HG03159 (cell line): ENCODE measurements at regions not wholly inside any gene's neighbourhood (a gene's known extent, or its start where the extent isn't known, plus 50 kb on each side); places are given as distances from the start of the nearest gene placed in this dataset.

Source experiments
- ATAC-seq: cut with Tn5 transposase; IDR thresholded peaks from one replicate; pipeline ENCODE4 v1.9.1; 2021; ENCODE audit warnings: mild to moderate bottlenecking, moderate library complexity; ENCODE audit not compliant: unreplicated experiment

DNA sequence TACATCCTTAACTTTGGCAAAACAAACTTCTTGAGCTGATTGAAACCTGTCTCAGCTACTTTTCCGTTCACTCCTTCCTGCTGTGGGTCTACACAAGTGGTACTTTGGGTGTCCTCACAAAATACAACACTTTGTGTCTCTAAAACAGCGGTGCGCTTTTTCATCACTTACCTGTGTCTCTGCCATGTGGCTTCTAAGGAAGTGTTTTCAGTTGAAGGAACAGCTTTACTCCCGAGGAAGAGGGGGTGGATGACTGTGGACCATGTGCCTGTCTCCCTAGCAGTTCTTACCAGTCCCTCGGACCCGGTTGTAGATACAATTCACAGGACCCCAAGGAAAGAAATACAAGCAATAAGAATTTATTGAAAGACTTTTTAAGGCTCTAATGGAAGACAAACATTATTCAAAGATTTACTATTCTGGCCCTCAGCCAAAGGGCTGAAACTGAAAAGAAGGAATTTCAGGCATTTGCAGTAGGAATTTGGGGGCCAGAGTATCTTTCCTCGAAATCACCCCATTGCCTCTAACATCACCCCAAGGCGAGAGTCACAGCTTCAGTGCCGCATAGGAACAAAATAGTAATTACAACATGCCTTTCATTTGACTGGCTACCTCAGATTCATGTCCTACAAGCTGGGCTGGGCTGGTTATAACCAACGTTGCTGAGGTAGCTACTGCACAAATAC is 246.3 kb downstream of the ACTR3B start:
- no peak for ATAC-seq

DNA sequence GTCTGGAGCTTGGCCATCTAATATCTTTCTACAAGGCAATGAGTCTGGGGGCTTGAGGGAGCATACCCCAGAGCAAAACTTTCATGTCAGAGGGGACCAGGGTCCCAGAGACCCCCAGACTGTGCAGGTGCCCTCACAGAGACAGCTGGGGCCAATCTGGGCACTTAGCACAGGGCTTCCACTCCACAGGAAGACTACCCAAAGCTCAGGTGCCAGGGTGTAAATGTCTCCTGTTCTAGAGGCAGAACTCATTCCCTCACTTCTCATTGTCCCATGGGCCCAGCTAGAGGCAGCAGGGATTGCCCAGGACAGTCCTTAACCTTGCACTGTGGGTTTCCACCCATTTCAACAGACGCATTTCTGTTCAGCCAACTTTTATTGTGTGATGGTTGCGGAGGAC is 246.9 kb downstream of the ACTR3B start:
- no peak for ATAC-seq

DNA sequence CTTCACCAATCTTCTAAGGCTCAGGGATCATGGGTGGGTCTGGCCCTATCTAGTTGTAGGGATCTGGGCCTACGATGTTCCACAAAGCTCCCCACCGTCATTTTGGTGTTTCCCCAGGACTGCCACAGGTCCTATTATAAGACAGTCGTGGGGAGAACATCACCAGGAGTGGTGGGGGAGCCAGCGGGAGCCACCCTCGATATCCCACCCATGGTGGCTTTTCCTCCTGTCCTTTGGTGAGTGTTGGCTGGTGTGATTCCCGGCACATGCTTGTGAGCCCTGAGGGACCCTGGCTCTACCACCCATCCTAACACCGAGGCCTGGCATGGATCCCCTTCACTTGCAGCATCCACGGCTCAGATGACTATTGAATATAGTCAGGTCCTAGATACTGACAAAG is 247.4 kb downstream of the ACTR3B start:
- ATAC-seq, result no peak

DNA sequence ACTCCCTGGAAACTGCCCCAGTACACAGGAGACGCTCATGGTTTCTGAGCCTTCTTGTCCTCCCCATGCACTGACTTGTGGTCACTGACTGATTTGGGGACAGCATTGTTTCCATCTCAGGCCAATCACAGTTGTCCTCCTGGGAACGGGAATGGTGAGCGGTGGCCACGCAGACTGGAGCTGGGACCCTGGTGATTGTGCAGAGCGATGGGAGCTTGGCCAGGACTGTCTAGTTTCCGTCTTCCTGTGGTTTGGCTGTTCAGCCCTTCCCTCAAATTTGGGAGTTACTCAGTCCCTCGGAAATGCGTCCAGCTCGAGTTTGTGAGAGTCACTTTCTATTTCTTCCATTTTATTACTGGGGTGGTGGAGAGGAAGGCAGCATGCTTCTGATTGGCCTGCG is 250.9 kb downstream of the ACTR3B start:
- no peak for ATAC-seq

DNA sequence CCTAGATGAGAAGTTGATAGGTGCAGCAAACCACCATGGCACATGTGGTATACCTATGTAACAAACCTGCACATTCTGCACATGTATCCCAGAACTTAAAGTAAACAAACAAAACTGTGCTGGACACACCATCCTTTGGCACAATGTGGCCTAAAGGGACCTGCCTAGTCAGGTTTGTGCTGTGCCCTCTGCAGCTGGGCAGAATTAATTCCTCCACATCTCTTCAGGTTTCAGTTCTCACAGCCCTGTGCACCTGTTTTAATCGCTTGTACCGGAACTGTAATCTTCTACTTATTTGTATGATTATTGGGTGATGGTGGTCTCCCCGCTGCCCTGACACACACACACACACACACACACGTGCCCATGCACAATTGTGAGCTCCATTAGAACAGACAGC is 252.7 kb downstream of the ACTR3B start:
- no peak for ATAC-seq

DNA sequence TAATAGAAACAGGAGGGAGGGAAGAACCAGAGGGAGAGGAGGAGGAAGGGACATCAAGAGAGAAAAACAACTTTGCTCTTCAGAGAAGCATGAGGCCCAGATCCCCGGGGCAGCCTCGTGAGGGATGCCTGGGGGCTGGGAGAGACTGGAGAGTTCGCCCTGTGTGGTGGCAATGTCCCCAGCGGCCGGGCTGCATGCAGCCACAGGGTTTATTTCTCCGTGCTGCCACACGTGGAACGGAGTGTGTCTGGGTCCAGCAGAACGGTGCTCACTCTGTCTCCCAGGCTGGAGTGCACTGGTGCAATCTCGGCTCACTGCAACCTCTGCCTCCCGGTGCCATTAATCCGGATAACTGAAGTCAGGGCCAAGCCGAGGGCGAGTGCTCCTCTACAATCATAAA is 257.7 kb downstream of the ACTR3B start:
- ATAC-seq, result no peak

DNA sequence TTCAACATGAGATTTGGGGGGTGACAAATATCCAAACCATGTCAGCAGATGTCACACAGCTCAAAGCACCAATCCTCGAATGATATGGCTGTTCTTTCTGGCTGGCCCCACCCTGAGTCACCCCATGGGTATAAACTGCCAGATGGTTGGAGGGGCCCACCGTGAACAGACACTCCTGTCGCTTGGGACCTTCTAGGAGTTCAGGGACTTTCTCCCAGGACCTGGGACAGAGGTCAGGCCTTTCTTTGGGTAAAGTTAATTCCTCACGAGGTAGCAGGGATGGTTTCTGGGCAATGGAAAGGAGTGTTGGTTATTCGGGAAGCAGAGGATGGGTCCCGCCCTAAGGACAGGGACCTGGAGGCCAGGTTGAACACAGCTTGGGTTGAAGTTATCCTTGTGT is 262.0 kb downstream of the ACTR3B start:
- no peak for ATAC-seq

DNA sequence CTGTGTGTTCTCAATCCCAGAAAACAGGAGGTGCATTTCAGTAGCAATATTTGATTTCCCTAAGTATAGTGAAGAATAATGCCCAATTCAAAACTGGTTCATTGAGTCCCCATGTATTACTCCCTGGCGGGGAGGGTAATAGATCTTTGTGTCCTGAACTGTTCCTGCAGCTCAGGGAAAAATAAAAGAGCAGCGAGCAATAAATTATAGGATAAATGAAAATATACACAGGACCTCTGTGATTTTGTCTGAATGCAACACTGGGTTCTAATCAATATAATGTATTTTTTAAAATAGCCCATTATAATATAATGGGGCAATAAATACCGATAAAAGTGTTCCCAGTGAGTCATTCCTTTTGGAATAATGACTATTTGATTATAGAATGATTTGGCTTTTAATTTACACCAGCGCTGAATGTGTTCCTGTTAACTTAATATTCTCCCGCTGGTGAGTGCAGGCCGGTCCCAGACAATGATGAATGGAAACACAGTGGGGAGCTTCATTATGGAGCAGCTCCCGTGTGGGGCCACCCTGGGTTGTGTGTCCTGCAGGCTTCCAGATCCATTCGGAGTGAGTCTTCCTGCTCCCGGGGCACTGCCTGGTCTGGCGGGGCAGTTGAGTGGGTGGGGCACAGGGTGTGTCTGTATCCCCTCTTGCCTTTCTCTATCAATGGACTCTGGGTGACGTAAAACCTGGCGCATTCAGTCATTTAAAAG is 263.1 kb downstream of the ACTR3B start:
- no peak for ATAC-seq

DNA sequence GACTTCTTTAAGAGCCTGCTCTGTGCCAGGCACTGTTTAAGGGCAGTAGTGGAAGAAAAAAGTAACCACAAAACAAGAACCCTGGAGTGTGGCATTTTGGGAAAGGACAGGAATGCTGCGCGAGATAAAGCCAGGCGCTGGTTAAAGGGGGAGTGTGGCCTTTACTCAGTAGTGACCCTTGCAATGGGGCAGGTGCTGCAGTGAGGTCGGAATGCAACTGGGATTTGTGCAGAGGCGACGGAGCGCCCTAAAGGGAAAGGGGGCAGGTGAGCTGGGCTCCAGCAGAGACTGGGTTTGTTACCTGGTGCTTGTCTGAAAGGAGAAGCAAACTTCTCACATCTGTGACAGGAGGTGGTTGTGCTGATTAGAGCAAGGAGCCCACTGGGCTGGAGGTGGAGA is 263.6 kb downstream of the ACTR3B start:
- ATAC-seq, result no peak

DNA sequence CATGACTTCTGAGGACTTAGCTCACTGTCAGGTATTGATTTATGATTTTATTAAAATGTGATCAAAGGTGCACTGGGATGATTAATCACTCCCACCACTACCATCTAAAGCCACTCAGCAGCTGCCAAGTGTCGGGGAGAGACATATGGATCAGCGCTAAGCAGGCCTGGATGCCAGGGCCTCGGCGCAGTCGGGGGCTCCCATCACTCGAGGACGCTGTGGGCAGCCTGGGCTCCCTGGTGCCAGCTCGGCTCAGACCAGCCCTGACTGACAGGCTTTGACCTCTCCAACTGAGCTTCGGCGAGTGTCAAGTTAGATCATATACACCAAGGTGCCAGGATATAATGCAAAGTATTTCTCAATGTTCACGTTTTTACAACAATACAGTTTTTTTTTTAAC is 267.7 kb downstream of the ACTR3B start:
- ATAC-seq, result no peak

DNA sequence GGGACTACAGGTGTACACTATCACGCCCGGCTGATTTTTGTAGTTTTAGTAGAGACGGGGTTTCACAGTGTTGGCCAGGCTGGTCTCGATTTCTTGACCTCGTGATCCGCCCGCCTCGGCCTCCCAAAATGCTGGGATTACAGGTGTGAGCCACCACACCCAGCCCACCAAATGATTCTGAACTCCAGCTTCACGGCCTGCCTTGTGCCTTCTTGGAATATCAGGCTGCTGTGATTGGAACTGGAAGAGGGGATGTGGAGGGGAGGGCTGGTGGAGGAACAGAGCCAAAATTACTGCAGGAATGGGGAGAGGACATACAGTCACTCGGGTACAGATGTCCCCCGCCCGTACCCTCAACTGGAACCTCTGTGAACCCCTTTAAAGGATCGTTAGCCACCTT is 268.4 kb downstream of the ACTR3B start:
- no peak for ATAC-seq

DNA sequence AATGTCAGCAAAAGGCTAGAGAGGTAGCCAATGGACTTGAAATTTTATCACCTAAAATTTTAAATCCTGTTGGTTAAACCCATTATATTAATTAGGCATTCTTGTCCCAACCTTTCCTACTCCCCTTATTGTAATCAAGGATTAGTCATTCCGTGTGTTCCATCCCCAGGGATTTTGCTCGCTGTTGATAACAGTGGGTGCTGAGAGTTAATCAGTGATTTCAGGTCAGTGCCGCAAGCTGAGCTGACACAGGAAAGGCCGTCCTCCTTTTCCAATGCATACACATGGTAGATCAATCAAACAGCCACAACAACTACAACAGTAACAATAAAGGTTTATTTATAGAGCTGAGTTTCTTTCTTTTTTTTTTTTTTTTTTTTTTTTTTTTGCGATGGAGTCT is 271.4 kb downstream of the ACTR3B start:
- no peak for ATAC-seq

DNA sequence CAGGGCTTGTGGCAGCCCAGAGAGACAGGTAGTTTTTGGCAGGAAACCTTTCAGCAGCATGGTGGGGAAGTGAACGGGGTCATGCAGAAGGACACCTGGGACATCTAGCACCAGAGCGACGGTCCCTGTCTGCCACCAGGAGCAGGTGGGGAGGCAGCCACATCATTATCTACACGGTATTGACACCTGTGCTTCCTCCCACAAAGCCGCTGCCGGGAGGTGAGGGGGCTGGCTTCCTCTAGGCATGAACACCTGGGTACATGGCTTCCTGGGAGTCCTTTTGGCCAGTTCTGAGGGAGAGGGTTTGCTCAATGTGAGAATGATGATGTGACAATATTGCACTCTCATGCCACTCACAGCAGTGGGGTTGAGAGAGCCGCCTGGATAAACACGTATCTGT is 275.2 kb downstream of the ACTR3B start:
- ATAC-seq, result no peak

DNA sequence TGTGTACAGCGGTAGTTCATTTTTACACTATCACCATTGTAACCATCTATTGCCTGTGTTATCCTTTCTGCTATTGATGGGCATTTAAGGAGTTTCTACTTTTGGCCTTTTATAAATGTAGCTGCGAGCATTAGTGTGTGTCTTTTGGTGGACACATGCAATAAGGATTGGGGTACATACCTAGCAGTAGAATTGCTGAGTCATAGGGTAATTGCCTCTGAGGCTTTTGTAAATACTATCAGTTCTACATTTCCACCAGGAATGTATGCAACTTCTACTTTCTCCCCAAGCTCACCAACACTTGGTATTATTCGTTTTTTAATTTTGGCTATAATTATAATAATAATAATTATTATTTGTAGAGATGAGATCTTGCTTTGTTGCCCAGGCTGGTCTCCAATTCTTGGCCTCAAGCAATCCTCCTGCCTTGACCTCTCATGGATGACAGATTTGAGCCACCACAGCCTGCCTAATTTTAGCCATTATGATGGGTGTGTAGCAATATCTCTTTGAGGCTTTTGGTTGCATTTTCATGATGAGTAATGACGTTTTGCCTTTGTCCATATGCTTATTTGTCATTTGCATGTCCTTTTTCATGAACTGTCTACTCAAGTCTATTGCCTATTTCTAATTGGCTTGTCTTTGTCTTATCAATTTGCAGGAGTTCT is 277.0 kb downstream of the ACTR3B start:
- ATAC-seq, result no peak

DNA sequence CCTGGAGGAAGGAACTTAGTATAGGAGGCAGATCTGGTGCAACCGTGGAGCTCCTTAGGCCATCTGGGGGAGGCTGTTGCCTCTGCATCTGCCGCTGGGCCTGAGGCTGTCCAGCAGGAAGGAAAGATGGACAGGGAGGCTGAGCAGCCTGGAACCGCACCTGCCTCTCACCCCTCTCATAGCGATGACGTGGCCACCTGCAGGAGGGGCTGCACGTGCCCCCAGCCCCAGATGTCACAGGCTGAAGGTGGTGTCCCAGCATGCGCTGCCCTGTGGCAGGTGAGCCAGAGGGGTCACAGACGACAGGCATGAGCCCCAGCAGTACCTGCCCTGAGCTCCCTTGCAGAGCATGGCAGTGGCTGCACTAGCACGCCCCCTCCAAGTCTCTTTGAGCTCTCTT is 283.9 kb downstream of the ACTR3B start:
- ATAC-seq, result no peak

DNA sequence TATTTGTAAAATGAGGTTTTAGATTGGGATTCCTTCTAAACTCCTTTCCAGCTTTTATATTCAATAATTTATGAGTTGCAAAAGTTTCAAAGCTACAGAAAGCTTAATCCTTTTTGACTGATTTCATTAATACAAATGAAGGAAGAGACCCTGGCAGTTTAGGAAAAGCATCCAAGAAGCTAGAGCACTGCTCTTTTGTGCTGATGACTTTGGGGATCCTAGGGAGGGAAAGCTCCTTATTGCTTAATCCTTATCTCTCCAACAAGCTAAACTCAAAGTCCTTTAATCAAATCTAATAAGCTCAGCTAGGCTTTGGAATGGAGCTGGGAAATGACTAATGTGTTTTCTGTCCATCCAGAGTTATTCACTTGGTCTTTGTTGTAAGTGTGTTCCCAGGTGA is 285.4 kb downstream of the ACTR3B start:
- ATAC-seq, result no peak

DNA sequence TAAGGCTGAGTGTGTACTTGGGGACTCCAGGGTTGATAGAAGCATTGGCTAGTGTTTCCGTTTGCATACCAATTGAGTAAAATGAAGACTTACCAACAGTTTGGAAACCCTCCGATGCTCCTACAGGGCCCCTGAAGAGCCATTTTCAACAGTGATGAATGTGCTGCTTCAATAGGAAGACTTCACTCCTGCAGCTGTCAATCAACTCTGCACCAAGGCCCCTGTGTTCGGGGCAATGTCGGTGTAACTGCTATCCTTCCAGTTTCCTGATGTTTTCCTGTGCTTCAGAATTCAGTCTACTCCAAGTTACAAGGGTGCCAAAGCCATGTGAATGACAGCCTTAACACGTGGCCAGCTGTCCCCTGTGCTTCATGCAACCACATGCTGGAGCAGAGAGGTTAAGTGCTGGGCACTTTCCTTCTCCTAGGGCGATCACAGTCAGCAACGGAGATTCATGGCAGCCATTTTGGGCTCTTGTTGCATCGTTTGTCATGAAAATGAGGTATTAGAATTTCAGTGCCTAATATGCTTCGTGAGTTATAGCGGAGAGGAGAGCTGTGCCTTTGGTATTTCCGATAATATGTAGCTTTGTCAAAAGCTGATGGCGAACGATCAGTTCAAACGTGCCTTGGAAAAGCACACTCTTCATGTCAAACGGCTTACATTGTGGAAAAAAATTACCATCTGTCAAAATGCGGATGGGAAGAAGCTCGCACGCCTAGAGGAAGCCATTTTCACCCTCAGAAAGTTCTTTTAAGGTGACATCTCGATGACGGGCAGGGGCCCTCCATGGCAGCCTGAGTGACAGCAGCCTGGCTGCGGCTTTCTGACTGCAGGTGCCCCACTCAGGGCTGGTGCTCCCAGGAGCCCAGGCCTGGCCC is 287.8 kb downstream of the ACTR3B start:
- no peak for ATAC-seq

DNA sequence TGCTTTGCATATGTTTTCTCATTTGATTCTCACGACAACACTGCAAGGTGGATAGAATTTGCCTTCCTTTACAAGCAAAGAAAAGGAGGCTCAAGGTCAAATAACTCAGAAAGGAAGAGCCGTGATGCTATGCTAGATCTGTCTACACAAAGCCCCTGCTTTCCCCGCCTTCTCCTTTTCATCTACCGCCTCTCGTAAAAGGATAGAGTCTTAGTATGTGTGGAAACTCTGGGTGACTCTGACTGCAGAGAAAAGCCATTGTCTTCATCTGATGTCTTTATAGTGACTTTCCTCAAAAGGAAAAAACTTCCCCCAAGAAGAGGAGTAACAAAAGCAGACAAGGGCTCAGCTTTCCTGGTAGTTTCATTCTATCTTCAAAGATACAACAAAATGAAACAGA is 292.7 kb downstream of the ACTR3B start:
- no peak for ATAC-seq

DNA sequence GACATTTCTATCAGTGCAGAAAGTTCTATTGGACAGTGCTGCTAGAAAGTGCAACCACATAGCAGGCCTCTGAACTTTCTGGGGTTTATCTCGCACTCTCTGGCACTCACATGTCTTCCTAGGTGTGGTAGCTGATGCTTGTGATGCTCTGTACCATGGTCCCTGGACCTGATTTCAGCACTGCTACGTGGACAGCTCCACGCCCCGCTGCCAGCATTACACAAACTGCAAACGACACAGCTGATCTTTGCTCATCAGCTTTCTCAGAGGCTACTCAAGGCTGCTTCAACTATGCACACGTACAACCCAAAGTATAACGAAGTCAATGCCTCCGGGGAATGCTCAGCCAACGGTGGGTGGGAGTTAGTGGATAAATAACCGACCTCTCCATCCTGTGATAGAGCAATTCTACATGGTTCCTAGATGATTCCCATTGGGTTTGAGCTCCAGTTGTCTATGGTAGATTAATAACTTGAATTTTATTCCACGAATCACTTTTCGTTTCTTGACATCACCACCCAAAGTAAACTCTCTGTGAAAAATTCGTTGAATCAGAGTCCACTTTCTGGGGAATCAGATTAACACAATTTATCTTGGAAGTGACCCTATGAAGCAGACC is 302.5 kb downstream of the ACTR3B start:
- ATAC-seq, result no peak

DNA sequence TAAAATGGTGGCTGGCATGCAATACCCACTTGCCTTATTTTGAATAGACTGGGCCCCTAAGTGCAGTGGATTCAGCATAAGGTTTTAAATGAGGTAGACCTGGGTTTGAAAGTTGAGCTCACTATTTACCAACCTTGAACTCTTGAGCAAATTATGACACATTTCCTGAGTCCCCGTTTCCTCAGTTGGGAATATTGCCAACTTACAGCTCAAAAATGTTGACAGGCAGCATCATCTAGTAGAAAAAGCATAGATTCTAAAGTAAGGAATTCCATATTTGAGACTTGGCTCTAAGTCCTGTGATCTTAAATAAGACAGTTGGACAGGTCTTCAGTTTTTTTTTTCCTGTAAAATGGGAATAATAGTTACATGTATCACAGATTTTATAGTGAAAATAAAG is 305.5 kb downstream of the ACTR3B start:
- no peak for ATAC-seq

DNA sequence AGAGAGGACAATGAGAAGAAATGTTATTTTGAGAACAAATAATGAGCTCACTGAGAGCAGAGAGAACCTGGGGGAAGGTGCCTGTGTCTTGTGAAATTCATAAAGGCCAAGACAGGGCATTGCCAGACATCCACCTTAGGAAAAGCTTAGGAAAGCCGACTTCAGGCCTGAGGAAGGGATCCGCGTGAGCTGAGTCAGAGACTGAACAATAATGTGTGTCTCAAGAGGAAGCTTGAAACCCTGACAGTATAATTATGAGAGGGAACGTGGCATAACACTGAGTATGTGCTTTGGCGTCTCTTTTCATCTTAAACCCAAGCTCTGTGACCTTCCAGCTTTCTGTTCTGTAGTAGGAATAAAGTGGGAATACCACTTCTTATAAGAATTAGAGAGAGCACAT is 307.2 kb downstream of the ACTR3B start:
- ATAC-seq, result no peak
